ENCODE measurements at regions not wholly inside any gene's neighbourhood (a gene's known extent, or its start where the extent isn't known, plus 50 kb on each side); places are given as distances from the start of the nearest gene placed in this dataset.

DNA sequence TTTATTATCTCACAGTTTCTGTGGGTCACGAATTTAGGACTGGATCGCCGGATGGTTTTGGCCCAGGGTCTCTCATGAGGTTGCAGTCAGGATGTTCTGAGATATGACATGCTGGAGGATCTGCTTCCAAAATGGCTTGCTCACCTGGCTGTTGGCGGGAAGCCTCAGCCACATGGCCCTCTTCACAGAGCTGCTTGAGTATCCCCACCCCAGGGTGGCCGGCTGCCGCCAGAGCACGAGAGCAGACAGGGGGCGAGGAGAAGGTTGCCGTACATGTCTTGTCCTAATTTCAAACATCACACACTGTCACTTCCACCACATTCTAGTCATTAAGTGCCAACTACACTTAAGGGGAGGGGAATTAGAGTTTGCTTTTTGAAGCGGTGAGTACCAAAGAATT is 365.8 kb downstream of the FGFR2 start:
- TF ChIP-seq, protein P1, sequence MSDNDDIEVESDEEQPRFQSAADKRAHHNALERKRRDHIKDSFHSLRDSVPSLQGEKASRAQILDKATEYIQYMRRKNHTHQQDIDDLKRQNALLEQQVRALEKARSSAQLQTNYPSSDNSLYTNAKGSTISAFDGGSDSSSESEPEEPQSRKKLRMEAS (IDR thresholded peaks at IDR 0.05; ENCODE audit: low read depth, low read length), result no peak
- no peak for TF ChIP-seq POLR2A (IDR thresholded peaks at IDR 0.05; ENCODE audit: extremely low read depth, insufficient read length)
- no peak for TF ChIP-seq MYC (IDR thresholded peaks at IDR 0.05; ENCODE audit: low read depth, low read length)
- TF ChIP-seq, protein P2, sequence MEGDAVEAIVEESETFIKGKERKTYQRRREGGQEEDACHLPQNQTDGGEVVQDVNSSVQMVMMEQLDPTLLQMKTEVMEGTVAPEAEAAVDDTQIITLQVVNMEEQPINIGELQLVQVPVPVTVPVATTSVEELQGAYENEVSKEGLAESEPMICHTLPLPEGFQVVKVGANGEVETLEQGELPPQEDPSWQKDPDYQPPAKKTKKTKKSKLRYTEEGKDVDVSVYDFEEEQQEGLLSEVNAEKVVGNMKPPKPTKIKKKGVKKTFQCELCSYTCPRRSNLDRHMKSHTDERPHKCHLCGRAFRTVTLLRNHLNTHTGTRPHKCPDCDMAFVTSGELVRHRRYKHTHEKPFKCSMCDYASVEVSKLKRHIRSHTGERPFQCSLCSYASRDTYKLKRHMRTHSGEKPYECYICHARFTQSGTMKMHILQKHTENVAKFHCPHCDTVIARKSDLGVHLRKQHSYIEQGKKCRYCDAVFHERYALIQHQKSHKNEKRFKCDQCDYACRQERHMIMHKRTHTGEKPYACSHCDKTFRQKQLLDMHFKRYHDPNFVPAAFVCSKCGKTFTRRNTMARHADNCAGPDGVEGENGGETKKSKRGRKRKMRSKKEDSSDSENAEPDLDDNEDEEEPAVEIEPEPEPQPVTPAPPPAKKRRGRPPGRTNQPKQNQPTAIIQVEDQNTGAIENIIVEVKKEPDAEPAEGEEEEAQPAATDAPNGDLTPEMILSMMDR (IDR thresholded peaks at IDR 0.05; ENCODE audit: low read depth, low read length), result no peak
- no peak for DNase-seq (ENCODE audit: low read depth)
- no peak overlapping the region for H3K4me3 ChIP-seq (ENCODE audit: low read depth, low read length)

GRCh38 chr10:121235692-121236091 is 362.6 kb downstream of the FGFR2 start:
- TF ChIP-seq, protein P1 (IDR thresholded peaks at IDR 0.05; ENCODE audit: low read depth, low read length), result no peak
- no peak for TF ChIP-seq MYC (IDR thresholded peaks at IDR 0.05; ENCODE audit: low read depth, low read length)

DNA sequence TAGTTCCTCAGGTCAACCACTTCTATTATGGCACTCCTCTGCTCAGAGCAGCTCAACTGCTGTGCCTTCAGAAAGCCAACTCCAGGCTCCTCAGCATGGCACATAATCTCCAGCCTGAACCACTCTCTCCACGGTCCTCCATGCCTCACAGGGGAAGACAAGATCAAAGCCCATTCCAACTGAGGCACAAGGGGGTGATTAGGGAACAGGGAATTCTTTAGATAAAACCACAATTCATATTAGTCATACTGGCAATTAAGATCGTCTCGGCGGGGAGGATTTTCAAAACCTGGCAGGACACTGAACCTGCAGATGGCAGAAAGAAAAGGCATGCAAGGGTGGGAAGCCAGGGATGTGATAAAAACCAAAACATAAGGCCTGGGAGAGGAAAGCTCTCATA is 361.6 kb downstream of the FGFR2 start:
- TF ChIP-seq, protein P1 (IDR thresholded peaks at IDR 0.05; ENCODE audit: low read depth, low read length), result no peak
- TF ChIP-seq MYC (IDR thresholded peaks at IDR 0.05; ENCODE audit: low read depth, low read length), result no peak
- TF ChIP-seq, protein P2 (IDR thresholded peaks at IDR 0.05; ENCODE audit: low read depth, low read length), result no peak
- no peak for TF ChIP-seq POLR2A (IDR thresholded peaks at IDR 0.05; ENCODE audit: extremely low read depth, insufficient read length)
- no peak for DNase-seq (ENCODE audit: low read depth)
- H3K4me3 ChIP-seq (ENCODE audit: low read depth, low read length), result no peak overlapping the region

More at GRCh38 chr10:121235692-121236091, 362.6 kb downstream of the FGFR2 start:
- no peak overlapping the region for H3K4me3 ChIP-seq (ENCODE audit: low read depth, low read length)
- DNase-seq (ENCODE audit: low read depth), result no peak

DNA sequence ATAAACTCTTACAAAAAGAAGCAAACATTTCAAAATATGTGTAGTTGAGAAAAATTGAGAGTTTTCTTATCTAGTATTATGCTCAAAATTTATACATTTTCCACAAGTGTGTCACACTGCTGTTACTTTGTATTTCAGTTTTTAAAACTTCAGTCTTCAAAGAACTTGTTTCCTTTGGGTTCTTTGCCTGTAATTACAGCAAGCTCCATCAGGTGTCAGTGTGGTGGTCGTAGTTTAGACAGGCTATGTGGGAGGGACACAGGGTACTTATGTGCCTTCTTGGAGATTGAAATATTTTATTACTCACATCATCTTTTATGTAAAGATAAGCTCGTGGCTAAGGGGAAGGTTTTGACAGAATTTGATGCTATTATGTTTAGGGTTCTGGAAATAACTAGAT is 360.5 kb downstream of the FGFR2 start:
- no peak for DNase-seq (ENCODE audit: low read depth)
- no peak overlapping the region for H3K4me3 ChIP-seq (ENCODE audit: low read depth, low read length)
- TF ChIP-seq, protein P1 (IDR thresholded peaks at IDR 0.05; ENCODE audit: low read depth, low read length), result no peak
- no peak for TF ChIP-seq MYC (IDR thresholded peaks at IDR 0.05; ENCODE audit: low read depth, low read length)
- TF ChIP-seq, protein P2 (IDR thresholded peaks at IDR 0.05; ENCODE audit: low read depth, low read length), result no peak

DNA sequence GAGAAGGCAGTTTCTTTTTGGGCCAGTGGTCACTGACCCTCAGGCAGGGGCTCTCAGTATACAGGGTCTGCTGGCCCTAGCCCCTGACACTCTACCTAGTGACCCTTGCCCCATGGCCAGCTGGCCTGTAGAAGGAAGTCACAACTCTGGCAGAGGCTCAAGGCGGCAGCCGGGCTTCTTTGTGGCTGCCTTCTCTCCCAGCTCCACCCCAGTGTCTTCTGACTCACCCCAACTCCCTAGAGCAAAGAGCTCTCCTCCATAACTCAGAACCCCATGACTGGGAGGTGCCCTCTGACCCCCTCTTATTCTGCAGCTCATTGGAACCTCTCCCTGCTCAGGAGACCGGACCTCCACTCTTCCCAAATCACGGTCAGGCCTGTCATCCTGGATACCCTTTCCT is 358.2 kb downstream of the FGFR2 start:
- no peak overlapping the region for H3K4me3 ChIP-seq (ENCODE audit: low read depth, low read length)
- DNase-seq (ENCODE audit: low read depth), result peak; percentile 7
- TF ChIP-seq, protein P2 (IDR thresholded peaks at IDR 0.05; ENCODE audit: low read depth, low read length), result no peak
- TF ChIP-seq MYC (IDR thresholded peaks at IDR 0.05; ENCODE audit: low read depth, low read length), result no peak
- TF ChIP-seq POLR2A (IDR thresholded peaks at IDR 0.05; ENCODE audit: extremely low read depth, insufficient read length), result no peak
- TF ChIP-seq, protein P1 (IDR thresholded peaks at IDR 0.05; ENCODE audit: low read depth, low read length), result no peak

GRCh38 chr10:121240556-121240955 is 357.7 kb downstream of the FGFR2 start:
- TF ChIP-seq MYC (IDR thresholded peaks at IDR 0.05; ENCODE audit: low read depth, low read length), result no peak
- TF ChIP-seq, protein P2 (IDR thresholded peaks at IDR 0.05; ENCODE audit: low read depth, low read length), result no peak
- TF ChIP-seq, protein P1 (IDR thresholded peaks at IDR 0.05; ENCODE audit: low read depth, low read length), result no peak
- no peak for TF ChIP-seq POLR2A (IDR thresholded peaks at IDR 0.05; ENCODE audit: extremely low read depth, insufficient read length)
- H3K4me3 ChIP-seq (ENCODE audit: low read depth, low read length), result no peak overlapping the region
- no peak for DNase-seq (ENCODE audit: low read depth)
